GM21786 (cell line): ENCODE measurements at regions not wholly inside any gene's neighbourhood (a gene's known extent, or its start where the extent isn't known, plus 50 kb on each side); places are given as distances from the start of the nearest gene placed in this dataset.

Experiments used
- ATAC-seq: cut with Tn5 transposase; IDR thresholded peaks from one replicate; pipeline ENCODE4 v1.9.1; 2021; ENCODE audit not compliant: unreplicated experiment

DNA sequence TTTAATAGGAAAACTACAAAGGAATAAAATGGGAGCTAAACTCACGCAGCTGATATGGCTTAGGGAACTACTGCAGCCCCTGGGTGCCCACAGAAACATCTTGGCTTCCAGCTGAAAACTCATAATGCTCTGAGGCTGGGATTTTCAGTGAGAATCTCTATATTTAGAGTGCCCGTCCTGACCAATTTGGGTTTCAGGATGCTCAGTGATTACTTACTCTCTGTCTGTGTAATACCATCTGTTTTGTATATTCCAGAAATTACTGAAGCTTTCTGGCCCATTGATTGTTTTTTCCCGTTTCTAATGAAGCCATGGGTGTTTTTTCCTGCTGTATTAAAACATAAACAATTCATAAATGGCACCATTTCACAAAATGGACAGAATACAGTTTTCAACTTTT lies 50.6 kb upstream of the ZNF385D start:
- ATAC-seq: no peak

DNA sequence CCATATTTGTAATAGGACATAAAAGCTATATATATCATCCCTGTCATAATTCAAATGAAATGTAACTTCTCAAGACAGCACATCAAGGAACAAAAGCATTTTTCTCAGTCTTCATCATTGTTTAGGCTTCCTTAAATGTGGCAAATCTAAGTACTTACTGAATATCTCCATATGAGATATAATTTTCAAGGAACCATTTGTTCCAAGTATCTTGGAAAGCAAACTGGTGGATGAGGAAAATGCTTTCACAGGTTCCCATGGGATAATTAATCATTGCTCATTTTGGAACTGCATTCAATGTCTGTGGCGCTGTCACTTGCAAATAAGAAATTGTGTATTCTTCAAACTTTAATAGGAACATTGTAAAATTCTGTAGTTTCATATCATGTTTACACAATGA lies 52.6 kb upstream of the ZNF385D start:
- no peak for ATAC-seq

DNA sequence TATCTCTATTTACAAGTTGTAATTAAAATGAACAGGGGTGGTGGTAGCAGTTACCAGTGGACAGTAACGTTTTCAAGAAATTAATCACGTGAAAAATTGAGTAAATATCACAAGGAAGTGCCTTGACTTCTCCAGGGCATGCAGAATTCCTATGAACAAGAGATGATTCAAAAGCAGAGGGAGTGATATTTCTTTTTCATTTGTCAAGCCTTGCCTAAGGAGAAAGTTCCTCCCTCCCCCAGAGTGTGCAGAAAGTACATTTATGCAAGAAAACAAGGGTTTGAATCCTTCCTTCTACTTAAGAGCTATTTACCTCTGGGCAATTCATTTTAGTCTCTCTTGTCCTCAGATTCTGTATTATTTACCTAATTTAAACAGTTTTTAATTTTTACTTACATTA lies 53.3 kb upstream of the ZNF385D start:
- no peak for ATAC-seq

DNA sequence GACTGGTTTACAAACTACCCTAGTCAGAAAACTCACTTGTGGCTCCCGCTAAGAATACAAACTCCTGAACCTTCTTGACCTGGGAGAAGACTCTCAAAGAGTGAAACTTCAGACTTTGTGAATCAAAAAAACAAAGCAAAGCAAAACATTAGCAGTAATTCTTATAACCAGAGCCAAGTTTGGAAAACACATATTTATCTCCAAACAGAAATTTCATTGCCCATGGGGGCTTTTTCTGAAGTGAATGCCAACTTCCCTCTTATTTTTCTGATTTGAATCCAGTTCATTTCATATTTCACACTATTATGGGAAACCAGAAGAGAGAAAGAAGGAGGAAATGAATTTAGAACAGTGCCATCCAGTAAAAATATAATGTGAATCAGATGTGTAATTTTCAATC lies 55.7 kb upstream of the ZNF385D start:
- ATAC-seq: no peak

DNA sequence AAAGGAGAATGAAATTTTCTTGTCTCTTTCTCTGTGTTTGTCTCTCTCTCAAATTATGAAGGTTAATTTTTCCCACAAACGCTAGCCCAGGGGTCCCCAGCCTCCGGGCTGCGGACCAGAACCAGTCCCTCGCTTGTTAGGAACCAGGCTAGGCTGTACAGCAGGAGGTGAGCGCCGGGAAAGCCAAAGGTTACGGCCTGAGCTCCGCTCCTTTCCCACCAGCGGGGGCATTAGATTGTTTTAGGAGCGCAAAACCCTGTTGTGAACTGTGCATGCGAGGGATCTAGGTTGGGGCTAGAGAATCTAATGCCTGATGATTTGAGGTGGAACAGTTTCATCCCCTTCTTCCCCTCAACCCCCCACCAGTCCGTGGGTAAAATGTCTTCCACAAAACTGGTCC lies 74.7 kb upstream of the ZNF385D start:
- no peak for ATAC-seq

DNA sequence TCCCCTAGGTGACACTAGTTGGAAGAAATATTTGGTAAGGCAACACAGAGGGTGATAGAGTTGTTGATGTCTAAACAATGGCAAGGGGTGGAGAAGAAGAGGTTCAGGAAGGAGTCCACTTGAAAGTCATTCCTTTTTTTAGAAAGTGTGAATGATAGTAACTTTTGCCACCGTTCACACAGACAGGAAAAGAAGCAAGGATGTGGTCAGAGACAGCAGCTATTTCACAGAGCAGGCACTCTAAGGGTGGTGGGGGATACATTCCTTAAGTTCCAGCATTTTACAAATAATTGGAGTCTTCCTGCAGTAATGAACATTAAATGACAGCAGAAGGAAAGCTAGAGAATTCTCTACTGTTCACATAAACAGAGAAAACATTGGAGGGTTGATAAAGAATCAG lies 75.4 kb upstream of the ZNF385D start:
- ATAC-seq: no peak

DNA sequence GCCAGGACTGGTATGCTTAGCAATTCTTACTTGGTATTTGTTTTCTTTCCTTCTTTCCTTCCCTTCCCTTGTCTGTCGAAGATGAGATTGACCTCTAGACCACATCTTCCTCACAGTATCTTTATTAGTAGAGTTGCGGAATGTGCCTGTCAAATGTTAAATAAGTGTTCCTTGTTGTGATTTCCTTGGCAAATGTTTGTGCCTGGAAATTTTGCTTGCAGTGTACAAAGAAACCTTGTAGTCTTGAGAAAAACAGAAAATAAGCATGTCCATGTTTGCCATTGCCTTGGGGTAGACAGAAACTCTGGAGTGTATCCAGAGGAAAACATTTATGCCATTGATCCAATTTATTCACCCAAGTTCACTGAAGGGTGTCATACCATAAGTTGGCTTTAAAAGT lies 79.5 kb upstream of the ZNF385D start:
- no peak for ATAC-seq

DNA sequence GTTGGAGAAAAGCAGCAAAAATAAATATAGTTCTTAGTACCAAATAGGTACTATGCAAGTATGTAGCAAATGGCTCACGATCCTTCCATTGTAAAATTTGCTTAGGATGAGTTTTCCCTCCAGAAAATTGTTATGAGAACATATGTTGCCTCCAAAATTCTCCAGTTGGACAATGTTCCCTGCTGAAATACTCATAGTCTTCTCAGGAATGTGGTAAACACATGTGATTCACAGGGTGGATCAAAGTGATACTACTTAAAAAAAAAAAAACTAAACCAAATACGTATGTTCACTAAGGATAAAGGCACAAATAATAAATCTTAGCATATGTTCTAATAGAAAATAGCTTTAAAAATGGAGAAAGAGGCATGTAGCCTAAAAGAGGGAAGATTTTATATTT lies 84.3 kb upstream of the ZNF385D start:
- ATAC-seq: no peak

DNA sequence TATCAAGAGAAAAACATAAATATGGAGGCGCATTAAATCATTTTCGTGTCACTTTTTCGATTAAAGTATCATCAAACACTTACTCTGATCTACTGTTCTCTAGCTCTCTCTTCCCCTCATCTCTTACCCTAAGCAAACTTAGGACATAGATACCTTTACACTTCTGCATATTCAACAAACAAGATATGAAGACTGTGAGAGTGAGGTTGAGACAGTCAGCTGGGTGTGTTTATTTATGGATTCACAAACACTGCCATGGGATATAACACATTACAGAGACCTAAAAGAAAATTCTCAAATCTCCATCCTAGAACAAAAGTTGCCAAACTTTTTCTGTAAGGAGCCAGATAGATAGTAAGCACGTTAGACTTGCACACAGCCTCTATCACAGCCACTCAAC lies 85.2 kb upstream of the ZNF385D start:
- ATAC-seq: no peak

DNA sequence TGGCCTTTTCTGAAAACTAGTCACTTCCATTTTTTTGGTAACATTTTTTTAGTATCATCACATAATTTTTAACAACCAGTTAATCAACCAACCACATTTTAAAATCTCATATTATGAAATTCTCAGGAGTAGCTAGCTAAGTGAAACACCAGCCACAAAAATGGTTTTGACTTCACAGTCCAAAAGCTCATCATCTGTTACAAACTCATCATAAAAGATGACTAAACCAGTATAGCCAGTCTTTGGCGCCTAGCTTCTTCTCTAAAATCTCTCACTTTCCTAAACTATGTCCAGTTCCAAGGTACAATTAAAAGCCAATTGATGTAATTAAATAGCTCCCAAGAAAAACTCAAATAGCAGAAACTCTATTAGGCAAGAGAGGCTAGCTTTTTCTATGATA lies 88.2 kb upstream of the ZNF385D start:
- no peak for ATAC-seq

DNA sequence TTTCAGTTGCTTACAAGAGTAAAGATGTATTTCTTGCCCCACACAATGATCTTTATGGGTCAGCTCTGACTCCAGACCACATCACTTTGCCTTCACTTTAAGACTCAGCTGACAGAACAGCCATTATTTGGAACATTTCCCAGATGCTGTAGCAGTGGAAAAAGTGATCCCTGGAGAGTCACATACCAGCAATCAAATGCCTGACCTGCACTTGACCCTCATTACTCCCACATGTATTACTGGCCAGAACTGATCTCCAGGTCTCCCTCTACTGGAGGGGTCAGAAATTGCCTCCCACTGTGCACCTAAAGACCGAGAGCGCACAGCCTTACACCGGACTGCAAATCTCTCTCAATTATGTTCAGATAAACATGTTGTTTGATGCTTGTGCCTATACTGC lies 88.6 kb upstream of the ZNF385D start:
- ATAC-seq: no peak

DNA sequence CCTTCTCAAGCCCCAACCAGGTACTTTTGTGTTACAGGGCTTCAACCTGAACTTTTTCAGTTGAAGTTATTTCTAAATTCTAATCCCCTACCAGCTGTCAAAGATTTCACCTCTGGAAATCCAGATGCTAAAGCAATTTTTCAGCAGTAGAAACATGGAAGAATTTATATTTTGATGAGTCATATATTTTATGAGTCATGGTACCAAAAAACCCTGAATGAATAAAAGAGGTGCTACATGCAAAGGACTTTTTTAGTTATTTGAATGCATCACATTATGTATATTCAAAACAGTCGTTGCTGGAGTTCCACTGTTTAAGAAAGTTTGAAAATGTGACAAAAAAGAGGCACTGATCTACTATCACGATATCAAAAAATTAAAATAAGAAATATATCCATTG lies 96.0 kb upstream of the ZNF385D start:
- ATAC-seq: no peak

DNA sequence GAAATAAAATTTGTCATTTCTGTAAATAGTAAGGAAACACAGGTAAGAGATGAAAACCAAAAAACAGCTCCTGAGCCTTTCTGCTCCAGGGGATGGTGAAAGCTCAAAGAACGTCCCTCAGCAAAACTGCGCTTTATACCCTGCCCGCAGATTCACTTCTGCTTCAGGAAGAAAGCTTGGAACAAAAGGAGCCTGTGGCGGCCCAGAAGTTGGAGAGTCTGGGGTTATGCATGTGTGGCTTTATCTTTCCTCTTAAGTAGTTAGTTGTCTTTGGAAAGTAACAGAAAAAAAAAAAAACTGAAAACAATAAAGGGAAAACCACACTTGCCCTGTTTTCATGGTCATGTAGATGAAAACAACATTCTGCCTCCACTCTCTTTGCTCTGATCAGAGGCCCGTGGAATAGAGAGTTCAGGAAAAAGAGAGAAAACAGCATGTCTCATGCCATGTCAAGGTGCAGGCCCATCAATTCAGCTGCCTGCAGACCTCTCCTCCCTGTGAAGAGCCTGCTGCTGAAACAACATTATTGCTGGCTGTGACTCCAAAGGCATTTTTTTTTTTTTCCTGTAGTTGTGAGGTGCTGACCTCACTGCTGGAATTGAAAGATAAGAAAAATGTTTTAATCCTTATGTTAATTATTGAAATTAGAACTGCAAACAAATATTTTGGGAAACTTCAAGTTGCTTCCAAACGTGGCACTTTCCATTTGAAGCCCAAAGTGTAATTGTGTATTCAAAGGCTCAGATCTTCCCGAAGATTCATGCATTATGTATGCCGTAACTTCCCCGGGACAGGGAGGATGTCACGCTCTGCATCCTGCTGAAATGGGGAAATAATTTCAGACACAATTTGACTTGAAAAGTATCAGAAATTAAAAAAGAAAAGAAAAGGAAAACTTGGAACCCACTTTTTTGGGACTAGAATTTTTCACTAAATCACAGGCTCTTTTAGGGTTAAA lies 108.4 kb upstream of the ZNF385D start:
- ATAC-seq: no peak

DNA sequence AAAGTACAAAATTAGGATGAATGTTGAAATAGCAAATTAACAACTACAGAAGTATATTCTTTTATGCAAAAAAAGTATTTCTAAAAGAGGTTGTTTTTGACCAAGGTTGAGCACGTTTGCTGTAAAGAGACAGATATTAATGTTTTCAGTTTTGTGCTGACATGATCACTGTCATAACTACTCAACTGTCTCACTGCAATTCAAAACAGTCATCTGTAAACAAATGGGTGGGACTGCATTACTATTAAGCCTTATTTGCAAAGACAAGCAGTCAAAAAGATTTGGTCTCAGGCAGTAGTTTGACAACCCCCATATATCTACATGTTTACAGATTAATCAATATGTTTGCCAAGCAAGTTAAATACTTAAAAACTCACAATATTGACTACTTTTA lies 109.1 kb upstream of the ZNF385D start:
- no peak for ATAC-seq

DNA sequence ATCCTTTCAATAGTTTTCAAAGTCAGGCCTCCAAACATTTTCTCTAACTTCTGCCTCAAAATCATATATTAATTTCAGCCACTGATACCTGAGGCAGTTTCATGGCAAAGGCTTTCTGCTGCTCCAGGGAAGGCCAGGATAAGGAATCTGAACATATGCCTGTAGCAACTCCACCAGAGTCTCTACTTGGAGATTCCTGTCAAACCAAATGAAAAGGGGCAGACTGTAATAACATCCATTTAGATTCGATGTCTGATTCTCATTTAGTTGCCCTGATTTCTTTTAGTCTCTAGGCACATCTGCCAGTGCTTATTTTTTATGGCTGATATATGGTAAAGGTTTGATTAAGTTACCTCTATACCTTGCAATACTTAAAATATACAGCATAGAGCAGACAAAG lies 109.6 kb upstream of the ZNF385D start:
- no peak for ATAC-seq

DNA sequence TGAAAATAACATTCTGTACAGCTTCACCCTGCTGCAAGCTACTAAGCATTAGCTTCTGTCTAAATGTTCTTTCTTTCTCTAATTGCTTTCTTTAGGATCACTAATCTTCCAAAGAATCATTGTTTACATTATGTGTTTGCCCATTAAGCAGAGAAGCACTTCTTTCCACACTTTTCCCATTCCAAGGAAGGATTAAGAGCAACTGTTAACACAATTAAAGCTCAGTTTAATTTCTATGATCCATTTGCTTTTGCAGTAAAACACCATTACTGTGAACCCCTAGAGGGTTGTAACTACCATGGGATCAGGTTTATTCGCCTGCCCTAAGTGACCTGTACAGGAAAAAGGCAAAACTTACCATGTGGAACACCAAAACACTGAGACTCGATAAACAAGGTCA lies 125.8 kb upstream of the ZNF385D start:
- no peak for ATAC-seq

DNA sequence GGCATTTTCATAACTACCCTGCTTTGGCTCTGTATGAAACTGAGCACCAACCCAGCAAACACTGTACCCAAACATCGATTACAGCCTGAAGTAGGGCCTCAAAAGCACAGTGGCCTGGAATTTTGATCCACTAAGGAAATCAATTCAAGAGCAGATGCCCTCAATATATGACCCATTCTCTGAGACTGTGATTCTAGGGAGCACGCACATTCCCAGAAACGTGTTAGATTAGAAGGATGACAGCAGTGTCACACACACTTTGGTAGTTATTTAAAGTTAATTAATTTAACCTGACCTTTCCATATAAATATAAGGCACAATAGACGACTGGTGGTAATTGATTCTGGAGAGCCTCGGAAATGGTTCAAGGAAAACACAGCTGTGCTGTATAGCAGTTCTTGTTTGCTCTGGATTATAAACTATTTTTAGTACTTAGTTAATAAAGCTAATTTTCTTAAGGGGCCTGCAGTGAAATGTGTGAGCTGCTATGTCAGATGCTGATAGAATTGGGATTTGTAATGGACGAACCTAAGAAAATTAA lies 126.3 kb upstream of the ZNF385D start:
- no peak for ATAC-seq

DNA sequence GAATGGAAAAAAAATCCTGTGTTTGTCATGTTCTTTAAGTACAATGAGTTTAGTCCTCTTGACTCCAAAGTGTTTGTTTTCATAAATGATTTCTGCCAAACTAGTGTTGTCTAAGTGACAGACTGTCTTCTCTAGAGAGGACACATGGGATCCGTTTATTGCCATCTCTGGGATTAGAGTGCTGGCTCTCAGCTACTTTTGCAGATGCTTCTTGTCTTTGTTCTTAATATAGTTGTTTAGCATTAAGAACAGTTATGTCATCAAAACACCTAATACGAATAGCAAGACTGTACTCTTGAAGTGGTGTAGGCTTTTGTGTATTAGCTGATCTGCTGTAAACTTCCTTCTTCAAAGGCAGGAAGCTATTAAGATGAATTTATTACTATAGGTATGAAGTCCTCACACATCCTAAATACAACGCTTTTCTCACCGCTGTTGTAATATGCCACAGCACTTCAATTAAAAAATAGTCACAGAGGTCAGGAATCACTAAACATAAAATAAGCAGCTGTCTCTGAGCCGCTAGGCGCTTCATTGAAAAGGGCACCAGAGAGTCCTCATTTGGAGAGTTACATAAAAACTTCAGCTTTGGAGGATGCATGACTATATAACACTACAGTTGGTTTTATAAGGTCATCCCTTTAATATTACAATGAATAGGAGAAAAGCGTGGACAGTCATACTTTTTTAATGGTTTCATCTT lies 128.3 kb upstream of the ZNF385D start:
- no peak for ATAC-seq

DNA sequence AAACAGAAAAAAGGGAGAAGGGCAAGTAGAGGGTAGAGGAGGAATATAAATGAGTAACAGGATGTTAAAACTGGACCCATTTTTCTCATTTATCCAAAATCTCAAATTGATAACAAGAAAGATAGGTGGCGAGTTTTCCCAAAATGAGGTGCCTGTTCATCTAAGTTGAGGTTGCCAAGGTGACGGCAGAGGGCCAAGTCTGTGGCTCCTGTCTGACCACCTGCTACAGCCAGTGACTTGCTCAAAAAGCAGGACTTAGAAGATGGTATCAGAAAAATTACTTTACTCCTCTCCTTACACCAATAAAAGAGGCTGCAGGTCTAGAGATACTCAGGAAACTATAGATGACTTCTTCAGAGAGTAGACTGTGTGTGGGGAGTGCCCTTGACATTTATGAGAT lies 137.6 kb upstream of the ZNF385D start:
- ATAC-seq: no peak

DNA sequence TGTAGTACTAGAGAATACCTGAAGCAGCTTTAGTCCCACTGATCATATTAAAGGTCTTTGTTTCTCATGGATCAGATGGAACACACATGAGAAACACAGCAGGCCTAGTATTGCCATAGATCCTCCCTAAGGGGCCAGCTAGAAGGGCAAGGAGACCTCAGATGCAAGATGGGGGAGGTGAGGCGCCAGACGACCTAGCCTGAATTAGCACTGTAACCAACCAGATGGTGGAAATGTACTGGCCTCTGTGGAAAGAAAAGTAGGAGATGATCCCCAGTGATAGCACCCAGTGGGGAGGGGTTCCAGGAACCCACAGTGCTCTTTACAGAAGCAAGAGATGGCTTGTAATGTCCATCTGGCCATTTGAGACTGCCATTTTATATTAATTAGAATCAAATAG lies 138.2 kb upstream of the ZNF385D start:
- no peak for ATAC-seq

DNA sequence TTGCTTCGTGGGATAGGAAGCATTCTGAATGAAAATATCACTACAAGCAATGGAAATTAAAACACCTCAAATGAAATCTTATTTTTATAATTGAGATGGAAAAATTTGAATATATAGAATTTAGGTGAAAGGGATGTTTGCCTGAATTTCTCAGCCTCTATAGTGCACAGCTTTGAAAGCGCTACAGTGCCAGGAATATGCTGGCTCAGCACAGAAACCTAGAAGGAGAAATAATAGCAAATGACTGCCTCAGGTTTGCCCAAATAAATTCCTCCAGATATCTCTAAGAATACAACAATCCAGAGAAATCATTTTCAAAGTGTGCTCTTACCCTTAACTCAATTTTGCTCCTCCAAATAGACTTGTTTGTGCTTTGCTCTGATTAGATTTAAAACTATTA lies 141.1 kb upstream of the ZNF385D start:
- ATAC-seq: no peak

DNA sequence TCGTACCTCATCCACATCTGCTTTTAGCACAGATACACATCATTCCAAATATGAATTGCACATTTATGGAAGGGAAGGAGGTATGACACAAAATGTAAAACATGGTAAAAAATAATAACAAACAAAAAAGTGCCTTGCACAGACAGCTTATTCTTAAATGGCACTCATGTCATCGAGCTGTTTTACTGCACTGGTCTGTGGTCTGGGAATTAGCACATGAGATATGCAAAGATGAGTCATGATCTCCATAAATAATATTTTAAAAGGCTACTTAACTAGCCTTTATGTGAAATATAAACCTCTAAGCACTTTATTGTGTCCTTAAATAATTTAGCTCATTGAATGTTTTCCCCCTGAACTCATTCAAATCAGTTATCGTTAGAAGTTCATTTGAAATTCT lies 142.2 kb upstream of the ZNF385D start:
- ATAC-seq: no peak
